ENCODE measurements at regions not wholly inside any gene's neighbourhood (a gene's known extent, or its start where the extent isn't known, plus 50 kb on each side); places are given as distances from the start of the nearest gene placed in this dataset.

- TF ChIP-seq POLR2AphosphoS5 (IDR thresholded peaks at IDR 0.05; ENCODE audit: insufficient read depth, low read depth, low read length) (no peak), POLR2A (IDR thresholded peaks at IDR 0.05; ENCODE audit: low read depth, low read length) (no peak), CTCF (IDR thresholded peaks at IDR 0.05; ENCODE audit: extremely low read depth in 1 of 2, insufficient read depth in 1 of 2, low read depth in 1 of 2, low read length in 2 of 2) (no peak), EZH2 (IDR thresholded peaks at IDR 0.05; ENCODE audit: borderline replicate concordance, low read depth, low read length, severe bottlenecking) (no peak), MAX (IDR thresholded peaks at IDR 0.05; ENCODE audit: insufficient read depth, insufficient read length) (no peak)
Observed at GRCh38 chr1:38738207-38738606, 121.4 kb downstream of the RRAGC start.
